Colon (tissue), 2 donors: ENCODE measurements at regions not wholly inside any gene's neighbourhood (a gene's known extent, or its start where the extent isn't known, plus 50 kb on each side); places are given as distances from the start of the nearest gene placed in this dataset.
"Not testable (repeated sequence)": the region's sequence is repeated elsewhere in the genome, so short reads cannot be mapped to it uniquely, and the experiment has no call there.

Experiments used
- FAIRE-seq: peaks from 2 replicates; lab custom pipeline; 2012; peaks lifted over from hg19 to GRCh38; lab: Jason Lieb, UNC
- donor health status: control.
- donor health status: control.

DNA sequence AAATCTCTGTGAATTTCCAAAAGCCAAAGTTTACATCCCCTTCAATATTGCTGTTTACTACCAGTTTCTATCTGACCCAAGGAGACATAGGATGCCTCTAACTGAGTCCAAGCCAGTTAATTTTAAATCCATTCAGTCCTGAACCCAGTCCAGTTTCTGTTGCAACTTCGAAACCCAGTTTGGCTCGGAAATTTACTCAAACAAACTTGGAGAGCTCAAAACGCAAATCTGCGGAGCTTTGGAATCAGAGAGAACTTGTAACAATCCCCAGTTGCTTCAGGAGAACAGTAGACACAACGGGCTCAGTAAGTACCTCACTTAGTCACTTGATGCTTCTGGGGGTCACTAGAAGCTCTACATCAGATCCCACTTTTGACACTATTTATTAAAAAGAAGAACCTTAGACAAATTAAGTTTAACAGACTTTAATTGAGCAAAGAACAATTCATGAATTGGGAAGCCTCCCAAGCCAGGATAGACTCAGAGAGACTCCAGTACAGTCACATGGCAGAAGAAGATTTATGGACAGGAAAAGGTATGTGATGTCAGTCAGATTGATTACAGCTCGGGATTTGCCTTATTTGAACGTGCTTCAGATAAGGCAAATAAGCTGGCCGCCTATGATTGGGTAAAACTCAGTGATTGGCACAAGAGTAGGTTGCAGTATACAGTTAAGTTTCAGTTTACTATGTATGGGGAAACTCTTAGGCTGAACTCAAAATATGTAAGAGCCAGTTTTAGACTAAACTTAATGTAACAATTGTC lies 118.0 kb downstream of the RFPL4B start:
- FAIRE-seq: no peak

DNA sequence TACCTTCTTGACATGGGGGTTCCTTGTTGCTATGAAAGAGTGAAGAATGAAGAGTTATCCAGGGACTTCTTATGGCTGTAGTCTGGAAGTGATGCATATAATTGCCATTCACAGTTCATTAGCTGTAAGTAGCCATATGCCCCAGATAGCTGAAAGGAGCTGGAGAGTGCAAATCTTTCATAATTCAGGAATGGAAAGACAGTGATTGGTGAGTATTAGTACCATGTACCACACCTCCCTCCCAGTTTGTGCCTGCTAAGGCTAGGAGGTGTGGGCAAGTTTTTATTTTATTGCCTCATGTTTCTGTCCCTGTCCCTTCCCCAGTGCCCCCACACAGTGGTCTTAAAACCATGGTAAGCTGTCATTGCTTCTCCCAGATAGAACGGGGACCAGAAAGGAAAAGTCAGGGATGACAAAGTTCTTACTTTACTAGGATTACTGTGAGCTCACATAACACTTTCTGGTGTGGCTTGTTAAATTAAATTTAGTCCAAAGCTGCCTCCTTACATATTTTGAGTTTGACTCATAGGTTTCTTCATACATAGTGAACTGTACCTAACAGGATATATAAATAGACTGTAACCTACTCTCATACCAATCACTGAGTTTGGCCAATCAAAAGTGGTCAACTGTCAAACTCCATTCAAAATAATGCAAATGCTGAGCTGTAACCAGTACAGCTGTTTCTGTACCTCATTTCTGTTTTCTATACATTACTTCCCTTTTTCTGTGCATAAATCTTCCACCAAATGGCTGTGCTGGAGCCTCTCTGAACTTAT lies 119.4 kb downstream of the RFPL4B start:
- no peak for FAIRE-seq

DNA sequence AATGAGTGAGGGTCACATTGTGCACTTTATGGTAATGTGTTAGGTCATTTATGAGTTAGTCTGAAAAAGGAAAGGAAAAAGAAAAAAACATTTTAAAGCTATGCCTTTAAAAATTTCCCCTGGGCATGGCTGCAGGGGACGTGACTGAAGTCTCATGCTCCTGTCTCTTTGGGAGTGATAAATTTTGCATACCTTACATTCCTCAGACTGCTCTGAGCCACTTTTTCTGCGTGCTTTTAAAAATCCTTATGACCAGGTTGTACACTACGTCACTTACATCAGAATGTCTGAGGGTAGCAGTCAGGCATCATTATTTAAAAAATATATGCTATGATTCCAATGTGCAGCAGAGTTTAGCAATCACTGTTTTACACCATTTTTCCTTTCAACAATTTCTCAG lies 121.2 kb downstream of the RFPL4B start:
- FAIRE-seq: no peak

DNA sequence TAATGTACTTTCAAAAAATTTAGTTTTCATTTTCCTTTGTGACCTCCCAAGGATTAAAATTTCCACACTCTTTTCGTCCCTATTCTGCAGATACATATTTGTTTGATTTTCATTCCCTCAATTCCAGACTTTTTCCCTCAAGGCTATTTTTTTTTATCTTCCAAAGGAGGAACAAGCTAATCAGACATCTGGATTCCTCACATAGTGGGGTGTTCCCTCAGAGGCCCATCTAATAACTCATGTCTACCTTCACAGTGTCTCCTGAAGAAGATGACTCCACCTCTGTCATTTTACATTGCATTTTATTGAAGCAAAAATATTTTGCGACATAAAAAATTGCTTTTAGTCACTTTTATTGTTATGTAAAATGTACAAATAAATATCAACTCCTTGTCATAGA lies 122.2 kb downstream of the RFPL4B start:
- no peak for FAIRE-seq

DNA sequence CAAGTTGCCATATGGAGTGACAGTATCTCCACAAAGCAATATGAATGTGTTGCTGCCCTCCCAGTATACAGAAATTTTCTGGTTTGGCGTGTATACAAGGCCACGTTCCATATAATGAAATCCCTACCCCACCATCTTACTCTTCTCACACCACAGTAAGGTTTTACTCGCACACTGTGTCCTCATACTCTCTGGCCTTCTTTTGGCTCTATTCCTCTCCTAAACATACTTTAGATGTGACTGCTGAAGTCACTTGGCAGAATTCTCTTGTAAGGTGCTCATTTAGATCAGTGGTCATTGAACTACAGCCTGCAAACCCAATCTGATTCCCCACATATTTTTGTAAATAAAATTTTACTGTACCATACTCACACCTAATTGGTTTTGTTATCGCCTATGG lies 123.2 kb downstream of the RFPL4B start:
- no peak for FAIRE-seq

DNA sequence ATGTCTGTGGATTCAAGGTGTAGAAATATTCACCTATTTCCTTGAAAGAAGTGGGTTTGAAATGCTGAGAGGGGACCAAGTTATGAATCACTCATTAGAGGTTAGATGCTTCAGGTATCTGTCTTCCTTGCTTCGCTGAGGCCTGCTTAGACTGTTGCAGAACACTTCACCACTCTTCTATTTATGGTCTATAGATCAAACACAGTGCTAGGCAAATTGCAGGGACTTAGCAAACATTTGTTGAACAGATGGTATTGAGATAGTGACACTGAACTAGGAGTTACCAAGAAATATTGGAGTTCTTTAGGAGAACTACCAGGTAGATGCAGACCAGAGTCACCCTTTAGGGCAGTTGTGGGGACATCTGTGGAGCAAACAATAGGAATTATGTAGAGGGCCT lies 123.8 kb downstream of the RFPL4B start:
- no peak for FAIRE-seq

DNA sequence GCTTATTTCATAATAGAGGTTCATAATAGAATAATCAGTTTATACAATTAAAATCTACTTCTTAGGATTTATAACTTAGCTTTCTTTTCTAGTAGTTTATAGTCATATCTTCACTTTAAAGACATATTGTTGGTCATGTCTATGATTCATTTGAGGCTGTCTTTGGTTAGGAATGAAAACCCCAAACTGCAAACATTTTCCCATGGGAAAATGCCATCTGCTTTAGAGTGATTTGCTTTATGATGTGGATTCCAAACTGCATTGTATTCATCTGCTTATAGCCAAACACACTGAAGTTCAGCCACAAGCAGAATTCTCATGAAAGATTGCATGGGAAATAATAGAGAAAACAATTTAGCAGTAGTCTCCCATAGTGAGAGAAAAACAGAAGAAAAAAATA lies 128.0 kb downstream of the RFPL4B start:
- FAIRE-seq: no peak

DNA sequence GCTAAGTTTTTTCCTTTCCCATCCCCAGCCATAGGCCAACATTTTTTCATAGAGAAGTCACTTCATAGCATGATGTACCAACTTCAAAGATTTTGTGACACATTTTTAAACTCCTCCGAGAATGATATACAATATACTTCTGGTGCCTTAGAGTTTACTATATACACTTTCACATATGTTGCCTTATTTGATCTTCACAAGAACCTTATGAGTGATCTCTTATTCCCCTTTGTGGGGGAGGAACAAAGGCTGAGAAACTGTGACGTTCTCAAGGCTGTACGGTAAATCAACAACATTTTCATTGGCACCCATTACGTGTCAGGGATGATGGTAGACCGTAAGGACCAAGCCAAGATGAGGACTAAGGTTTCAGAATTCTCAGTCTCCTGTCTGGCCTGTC lies 130.0 kb downstream of the RFPL4B start:
- FAIRE-seq: no peak

DNA sequence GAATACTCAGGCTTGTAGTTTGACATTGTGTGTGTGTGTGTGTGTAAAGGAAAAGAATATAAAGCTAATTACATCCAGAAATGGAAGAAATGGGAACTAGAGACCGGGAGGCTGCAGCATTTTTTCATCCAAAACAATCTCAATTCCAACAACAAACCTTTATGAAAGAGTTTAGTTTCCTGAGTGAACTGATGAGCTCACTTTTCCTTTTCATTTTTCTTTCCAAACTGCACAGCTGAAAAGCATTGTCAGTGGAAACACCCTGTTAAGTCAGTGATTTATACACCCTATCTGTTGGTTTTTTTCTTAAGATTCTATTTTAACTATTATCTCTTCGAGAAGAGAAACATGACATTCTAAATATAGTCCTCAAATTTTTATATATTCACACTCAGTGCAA lies 130.9 kb downstream of the RFPL4B start:
- FAIRE-seq: no peak

DNA sequence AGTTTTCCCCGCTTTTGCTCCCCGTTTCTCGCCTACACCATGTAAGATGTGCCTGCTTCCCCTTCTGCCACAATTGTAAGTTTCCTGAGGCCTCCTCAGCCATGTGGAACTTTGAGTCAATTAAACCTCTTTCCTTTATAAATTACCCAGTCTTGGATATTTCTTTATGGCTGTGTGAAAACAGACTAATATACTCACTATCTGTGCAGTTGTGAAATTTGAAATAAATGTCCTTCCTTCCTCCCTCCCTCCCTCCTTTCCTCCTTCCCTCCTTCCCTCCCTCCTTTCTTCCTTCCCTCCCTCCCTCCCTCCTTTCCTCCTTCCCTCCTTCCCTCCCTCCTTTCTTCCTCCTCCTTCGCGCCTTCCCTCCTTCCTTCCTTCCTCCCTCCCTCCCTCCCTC lies 132.8 kb downstream of the RFPL4B start:
- not testable (repeated sequence) for FAIRE-seq

DNA sequence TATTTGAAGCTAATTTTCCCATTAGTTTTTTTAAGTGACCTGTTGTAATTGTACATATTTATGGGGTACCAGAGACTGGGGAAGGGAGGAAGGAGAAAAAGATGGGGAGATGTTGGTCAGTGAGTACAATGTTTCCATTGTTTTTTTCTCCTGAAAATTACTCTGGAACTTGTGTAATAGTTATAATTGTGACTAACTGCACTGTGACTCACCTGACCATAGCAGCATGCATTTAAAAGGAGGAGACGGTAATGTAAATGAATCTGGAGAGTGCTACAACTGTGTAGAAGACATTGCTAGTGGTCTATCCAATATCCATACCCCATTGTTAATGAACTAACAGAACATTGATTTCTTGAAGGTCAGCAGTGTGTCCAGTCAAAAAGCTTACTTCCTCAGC lies 133.4 kb downstream of the RFPL4B start:
- FAIRE-seq: no peak

DNA sequence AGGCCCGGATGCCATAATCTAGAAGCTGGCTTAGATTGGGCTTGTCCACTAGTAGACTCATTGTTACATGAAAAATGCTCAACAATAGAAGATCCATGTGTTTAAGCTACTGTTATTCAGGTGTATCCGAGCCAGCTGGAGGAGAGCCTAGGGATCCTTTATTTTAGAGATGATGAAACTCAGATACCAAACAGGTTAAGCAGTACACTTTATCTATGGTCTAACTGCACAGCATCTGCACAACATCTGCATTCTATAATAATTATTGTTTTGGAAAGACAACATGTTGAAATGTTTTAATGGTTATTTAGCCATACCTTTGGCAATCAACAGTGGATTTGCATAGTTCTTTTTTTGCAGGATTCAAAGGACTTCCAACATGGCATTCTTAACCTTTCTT lies 134.1 kb downstream of the RFPL4B start:
- FAIRE-seq: no peak

DNA sequence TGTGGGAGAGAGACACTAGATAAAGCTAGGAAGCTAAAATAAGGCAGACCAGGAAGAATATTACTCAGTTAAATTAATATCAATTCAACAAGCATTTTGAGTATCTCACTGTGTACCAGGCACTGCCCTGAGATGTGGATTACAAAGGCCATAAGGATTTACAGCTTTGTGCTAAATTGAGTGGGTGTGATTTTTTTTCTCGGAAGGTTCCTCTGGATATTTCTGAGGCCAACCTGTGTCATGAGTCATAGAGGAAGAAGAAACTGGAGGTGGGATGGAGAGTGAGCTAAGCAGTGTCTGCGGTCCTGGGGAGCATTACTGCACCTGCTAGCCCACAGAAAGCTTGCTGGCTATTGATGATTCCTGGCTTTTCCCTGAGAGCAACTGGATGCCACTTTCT lies 135.2 kb downstream of the RFPL4B start:
- no peak for FAIRE-seq

DNA sequence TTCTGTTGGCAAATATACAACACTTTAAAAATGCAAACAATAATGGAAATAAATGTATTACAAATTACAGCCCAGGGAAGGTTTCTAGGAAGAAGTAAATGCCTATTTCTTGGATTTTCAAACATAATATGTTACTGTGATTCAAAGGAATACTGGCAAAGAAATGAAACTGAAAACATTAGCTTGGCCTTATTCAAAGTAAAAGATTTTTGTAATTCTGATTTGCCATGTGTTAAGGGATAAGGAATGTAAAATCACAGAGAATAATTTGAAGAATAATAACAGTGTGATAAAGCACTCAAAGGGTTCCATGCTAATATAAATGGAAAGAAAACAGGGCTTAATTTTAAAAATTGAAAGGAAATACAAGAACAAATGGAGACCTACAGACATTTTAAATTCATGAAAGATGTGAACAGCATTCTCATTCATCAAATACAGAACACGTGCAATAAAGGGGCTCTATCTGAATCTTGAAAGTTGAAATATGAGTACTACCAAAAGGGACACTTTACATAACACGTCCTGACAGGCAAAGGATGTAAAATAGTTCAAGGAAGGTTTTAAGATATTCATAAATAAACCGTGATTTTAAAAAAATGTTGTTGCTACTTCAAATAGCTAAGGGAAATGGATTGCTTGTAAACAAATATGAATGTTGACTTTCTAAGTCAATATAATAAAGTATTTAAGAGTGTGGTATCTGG lies 138.1 kb downstream of the RFPL4B start:
- no peak for FAIRE-seq

DNA sequence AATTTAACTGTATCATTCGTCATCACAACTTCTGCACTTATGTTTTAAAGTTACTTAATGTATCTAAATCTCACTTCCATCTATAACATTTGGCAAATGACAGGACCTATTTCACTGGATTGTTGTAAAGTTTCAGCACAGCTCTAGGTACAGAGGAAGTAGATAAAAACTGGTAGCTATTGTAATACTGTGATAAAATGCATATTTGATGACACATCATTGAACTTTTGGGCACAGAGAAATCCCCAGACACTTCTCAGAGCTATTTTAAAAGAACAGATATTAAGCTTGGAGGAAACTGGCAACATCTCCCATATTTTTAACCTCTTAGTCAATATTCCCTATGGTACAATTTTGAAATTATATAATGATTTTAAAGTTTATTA lies 138.7 kb downstream of the RFPL4B start:
- FAIRE-seq: no peak

DNA sequence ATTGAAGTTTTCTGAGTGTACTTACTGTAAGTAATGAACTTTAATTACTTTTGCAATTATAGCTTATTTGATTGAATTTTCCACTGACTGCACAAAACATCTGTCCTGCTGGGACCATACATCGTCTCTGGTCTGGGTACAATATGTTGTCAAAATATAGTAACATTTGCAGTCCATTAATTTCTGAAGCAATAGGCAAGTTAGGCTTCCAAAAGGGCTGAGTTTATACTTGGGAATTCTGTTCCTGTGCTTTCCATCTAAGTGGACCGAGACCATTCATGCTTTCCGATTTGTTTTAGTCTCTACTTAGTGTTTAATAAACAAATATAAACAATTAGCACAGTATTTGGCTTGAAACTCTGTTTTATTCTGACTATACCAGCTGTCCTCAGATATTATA lies 139.3 kb downstream of the RFPL4B start:
- FAIRE-seq: no peak

DNA sequence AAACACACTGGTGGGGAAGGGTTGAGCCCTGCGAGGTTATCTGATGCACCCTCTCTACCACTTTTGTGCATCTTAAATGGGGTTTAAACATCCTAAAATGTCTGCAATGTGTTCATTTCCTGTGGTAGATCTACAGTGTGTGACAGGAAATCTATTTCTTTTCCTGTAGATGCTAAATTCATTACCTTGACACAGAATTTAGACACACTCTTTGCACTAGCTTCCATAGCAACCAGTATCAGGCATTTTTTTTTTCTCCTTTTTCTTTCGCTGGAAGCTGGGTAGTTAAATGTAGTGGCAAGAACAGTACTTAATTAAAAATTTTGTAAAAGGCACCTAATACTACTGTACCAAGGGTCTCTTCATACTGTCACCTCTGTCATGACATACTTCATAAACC lies 141.1 kb downstream of the RFPL4B start:
- no peak for FAIRE-seq

DNA sequence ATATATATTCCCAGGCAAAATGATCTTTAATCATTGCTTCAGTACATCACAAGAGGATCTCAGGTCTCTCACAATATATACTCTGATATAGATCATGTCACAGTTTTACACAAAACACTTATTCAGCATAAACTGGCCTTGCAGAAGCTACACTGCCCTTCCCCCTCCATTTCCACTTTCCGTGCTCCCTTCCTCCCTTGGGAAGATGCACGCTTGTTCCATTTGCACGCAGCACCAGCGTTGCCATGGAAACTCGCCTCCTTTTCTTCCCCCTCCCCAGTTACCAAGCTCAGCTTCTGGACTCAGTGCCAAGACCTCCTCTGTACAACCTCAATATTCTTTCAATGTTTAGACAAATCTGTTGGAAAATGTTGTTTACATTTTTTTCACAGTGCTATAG lies 154.6 kb downstream of the RFPL4B start:
- FAIRE-seq: no peak

DNA sequence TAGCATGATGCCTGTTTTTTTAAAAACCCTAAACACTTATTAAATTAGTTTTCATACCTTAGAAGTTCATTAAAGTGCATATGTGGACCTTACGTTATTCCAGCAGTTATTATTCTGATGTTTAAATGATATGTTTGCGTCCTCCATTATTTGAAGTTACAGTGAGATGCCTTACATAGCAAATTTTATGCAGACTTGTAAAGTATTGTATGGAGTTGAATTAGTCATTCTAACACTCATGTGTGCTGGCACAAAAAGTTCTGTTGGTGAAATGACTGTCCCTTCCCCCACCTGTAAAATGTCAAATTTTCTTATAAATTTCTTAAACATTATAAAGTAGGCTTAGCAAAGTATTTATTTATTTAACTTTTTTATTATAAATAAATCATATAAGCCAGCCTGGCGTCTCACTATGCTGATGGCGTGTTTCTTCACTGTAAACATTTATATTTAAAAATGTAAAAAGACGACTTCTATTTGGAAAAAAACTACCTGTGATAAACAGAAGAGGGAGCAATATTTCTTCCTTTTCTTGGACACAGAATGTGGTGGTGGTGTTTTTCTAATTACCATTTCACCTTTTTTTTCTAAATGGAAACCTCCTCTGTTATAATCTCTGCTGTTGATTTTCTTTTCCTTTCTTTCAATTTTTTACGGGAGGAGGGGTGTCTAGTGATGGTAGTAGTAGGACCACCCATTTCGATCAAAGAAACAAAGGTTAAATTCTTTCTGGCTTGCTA lies 155.4 kb downstream of the RFPL4B start:
- no peak for FAIRE-seq

DNA sequence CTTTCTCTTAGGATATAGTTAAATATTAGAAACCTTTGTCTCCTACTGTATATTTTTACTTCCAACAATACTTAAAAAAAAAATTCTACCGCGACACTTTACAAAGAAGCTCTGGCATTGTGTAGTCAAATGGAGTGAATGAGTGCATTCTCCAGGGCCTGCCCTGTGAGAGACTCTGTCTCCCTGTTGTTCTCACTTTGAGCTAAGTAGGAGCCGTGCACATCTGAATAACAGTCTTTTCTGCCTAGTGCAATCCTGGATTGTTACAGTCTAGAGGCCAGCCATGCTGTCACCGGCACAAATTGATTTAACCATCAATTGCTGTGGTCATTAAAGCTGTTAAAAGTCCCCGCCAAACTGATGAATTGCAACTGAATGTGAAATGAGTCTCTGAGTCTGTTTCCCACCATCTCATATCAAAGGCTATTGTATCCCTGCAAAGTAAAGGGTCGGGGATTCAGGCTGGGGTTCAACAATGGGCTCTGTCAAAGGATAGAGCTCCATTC lies 156.0 kb downstream of the RFPL4B start:
- FAIRE-seq: no peak

DNA sequence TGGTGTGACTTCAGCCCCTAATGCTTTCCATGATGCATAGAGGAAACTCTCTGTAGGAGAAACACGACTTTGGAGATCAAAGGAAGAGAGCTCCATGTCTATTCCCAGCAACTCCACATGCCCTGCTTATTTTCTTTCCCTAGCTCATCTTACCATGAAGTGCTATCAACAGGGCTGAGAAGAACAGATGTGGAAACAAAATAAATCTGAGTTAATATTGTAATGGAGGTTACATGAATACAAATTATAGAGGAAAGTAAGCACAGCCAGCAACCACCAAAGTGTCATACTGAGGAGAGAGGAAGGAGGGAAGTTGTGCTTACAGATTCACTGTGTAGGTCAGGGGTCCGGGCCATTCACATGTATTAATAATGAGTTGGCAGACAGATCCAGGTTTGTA lies 157.5 kb downstream of the RFPL4B start:
- no peak for FAIRE-seq

DNA sequence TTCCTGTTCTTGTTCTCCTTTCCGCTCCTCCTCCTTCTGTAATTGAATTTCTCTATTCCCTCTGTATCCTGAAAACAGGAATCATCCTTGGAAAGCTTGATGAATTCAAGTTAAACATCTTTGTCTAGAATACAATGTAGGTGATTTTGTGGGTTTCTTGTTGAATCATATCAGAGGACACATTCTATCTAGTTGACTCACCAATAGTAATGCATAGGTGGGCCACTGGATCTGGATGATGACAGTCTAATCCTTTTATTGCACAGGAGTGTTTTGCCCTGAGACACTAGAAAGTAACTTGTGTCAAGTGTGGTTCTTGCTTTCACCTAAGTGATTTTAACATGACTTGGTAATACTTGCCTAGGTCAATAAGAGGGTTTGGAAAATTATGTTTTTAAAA lies 164.3 kb downstream of the RFPL4B start:
- FAIRE-seq: no peak
